DND-41 (cell line): ENCODE measurements at regions not wholly inside any gene's neighbourhood (a gene's known extent, or its start where the extent isn't known, plus 50 kb on each side); places are given as distances from the start of the nearest gene placed in this dataset.

Source experiments
- ATAC-seq: fragments of 200-7000 bp; cut with Tn5 transposase; 3 replicates; pipeline ENCODE4 v1.9.1; 2021; ENCODE audit warnings: low read depth; ENCODE audit not compliant: insufficient read depth
- DNase-seq: peaks from one replicate; pipeline ENCODE4 v3.0.0-alpha.2; 2020
- H2AFZ ChIP-seq: 2 replicates; pipeline ENCODE4 v1.6.0; 2012; ENCODE audit warnings: low read depth, low read length
- H3K27ac ChIP-seq: 2 replicates; pipeline ENCODE4 v1.5.1; 2012; ENCODE audit warnings: low read length, inconsistent platforms
- H3K27me3 ChIP-seq: fragments of 200-600 bp; sonication (generic); 2 replicates; pipeline ENCODE4 v1.6.0; 2012; ENCODE audit warnings: low read length, mild to moderate bottlenecking, inconsistent platforms; ENCODE audit not compliant: insufficient read depth, poor library complexity
- H3K36me3 ChIP-seq: 2 replicates; pipeline ENCODE4 v1.5.1; 2012; ENCODE audit warnings: low read length, inconsistent platforms; ENCODE audit not compliant: insufficient read depth
- H3K4me1 ChIP-seq: 2 replicates; pipeline ENCODE4 v1.5.1; 2012; ENCODE audit warnings: mild to moderate bottlenecking, low read length; ENCODE audit not compliant: insufficient read depth
- H3K4me2 ChIP-seq: 2 replicates; pipeline ENCODE4 v1.6.0; 2012; ENCODE audit warnings: mild to moderate bottlenecking, moderate library complexity, low read length, inconsistent platforms; ENCODE audit not compliant: insufficient read depth
- H3K4me3 ChIP-seq, 2 experiments: fragments of 200-600 bp in 1 of 2; shearing (Covaris generic) in 1 of 2; 2 replicates each; pipeline ENCODE4 v1.5.1; 2012 to 2016; ENCODE audit warnings: inconsistent platforms in 2 of 2, low read length in 2 of 2, mild to moderate bottlenecking in 2 of 2, low read depth in 1 of 2, moderate library complexity in 1 of 2
- H3K79me2 ChIP-seq: 2 replicates; pipeline ENCODE4 v1.6.0; 2012; ENCODE audit warnings: low read length, inconsistent platforms; ENCODE audit not compliant: insufficient read depth
- H3K9ac ChIP-seq: 2 replicates; pipeline ENCODE4 v1.6.0; 2012; ENCODE audit warnings: low read depth, mild to moderate bottlenecking, inconsistent platforms, low read length, moderate library complexity
- H3K9me3 ChIP-seq: 2 replicates; pipeline ENCODE4 v1.5.1; 2012; ENCODE audit warnings: low read length, moderate library complexity, mild to moderate bottlenecking, inconsistent platforms; ENCODE audit not compliant: insufficient read depth, severe bottlenecking
- H4K20me1 ChIP-seq: 2 replicates; pipeline ENCODE4 v1.6.0; 2012; ENCODE audit warnings: low read length; ENCODE audit not compliant: insufficient read depth
- EZH2 ChIP-seq: IDR thresholded peaks from 3 replicates; pipeline ENCODE4 v1.6.1; 2012; ENCODE audit warnings: borderline replicate concordance, low read depth, mild to moderate bottlenecking, moderate library complexity, low read length, inconsistent platforms; ENCODE audit not compliant: severe bottlenecking
- TF ChIP-seq, protein P1 (sequence below): IDR thresholded peaks from 2 replicates; pipeline ENCODE4 v1.5.1; 2012; ENCODE audit warnings: borderline replicate concordance, low read length, moderate library complexity, mild to moderate bottlenecking; ENCODE audit not compliant: poor library complexity, severe bottlenecking; ENCODE audit errors: extremely low read depth

DNA sequence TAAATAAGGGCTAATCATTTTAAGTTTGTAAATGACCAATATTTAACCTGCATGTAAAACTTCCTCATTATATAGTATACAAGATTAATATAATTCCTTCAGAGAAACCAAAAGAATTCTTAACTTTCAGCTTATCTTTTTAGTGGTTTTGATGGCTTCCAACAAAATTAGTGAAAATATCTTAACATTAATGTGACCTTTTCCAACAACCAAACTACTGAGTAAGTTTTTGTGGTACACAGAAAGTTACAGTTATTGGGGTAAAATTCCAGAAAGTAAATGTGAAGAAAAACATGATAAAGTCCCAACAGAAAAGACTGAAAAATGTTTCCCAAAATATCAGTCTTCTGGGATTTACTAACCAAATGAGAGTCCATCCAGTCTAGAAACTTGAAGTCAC lies 111.0 kb upstream of the PDE3A start:
- Histone ChIP-seq H3K4me2 (no peak overlapping the region), H3K79me2 (no peaks in the 10 kb centered on the region), H3K4me1 (no peaks in the 10 kb centered on the region), H3K27ac (no peak overlapping the region), H4K20me1 (no peaks in the 10 kb centered on the region), H3K4me3 (no peak overlapping the region), H3K36me3 (no peaks in the 10 kb centered on the region), H3K9ac (no peak overlapping the region), H3K27me3 (no peaks in the 10 kb centered on the region), H3K9me3 (no peaks in the 10 kb centered on the region), H2AFZ (no peak overlapping the region)
- no peak for ATAC-seq
- no peak for TF ChIP-seq EZH2
- TF ChIP-seq, protein P1, sequence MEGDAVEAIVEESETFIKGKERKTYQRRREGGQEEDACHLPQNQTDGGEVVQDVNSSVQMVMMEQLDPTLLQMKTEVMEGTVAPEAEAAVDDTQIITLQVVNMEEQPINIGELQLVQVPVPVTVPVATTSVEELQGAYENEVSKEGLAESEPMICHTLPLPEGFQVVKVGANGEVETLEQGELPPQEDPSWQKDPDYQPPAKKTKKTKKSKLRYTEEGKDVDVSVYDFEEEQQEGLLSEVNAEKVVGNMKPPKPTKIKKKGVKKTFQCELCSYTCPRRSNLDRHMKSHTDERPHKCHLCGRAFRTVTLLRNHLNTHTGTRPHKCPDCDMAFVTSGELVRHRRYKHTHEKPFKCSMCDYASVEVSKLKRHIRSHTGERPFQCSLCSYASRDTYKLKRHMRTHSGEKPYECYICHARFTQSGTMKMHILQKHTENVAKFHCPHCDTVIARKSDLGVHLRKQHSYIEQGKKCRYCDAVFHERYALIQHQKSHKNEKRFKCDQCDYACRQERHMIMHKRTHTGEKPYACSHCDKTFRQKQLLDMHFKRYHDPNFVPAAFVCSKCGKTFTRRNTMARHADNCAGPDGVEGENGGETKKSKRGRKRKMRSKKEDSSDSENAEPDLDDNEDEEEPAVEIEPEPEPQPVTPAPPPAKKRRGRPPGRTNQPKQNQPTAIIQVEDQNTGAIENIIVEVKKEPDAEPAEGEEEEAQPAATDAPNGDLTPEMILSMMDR: no peak
- no peak for DNase-seq

DNA sequence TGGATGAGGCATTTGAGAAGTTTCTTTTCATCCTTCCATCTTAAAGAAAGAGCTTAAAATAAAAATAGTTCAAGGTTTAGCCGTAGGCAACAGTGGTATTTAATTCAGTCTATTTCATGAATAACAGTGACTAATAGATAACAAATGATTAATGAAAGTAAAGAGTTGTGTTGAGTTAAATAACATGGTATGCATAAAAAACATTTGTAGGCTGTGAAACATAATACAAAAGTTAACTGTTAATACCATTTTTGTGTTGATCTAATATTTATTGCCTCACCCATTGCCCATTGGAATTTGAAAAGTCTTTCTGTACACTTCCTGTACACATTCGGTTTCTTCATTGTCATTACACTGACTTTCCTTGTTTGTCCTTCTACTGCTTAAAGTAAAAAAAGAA lies 108.6 kb upstream of the PDE3A start:
- no peaks in the 10 kb centered on the region for H4K20me1 ChIP-seq
- H3K9ac ChIP-seq: no peak overlapping the region
- no peaks in the 10 kb centered on the region for H3K27me3 ChIP-seq
- ATAC-seq: no peak
- no peak overlapping the region for H2AFZ ChIP-seq
- no peak overlapping the region for H3K4me3 ChIP-seq
- H3K4me1 ChIP-seq: no peaks in the 10 kb centered on the region
- no peak overlapping the region for H3K27ac ChIP-seq
- no peak for DNase-seq
- no peak overlapping the region for H3K4me2 ChIP-seq
- H3K9me3 ChIP-seq: no peaks in the 10 kb centered on the region
- no peaks in the 10 kb centered on the region for H3K79me2 ChIP-seq
- TF ChIP-seq EZH2: no peak
- no peaks in the 10 kb centered on the region for H3K36me3 ChIP-seq

DNA sequence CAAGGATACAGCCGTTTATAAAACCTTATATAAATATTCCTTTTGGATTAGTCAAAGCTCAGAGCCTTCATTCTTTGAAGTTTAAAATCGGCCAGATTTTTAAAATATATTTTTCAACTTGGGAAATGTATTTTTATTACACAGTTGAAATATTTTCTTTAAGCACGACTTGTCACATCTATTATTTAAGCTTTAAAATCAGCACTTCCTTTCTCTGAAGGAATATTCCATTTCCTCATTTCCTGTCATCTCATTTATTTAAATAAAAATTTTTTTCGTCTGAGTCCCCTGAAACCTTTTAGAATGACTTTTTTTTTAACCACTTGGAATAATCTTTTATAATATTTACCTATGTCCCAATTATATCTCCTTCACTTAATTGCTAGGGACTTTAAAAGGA lies 107.5 kb upstream of the PDE3A start:
- no peak overlapping the region for H3K27ac ChIP-seq
- no peak overlapping the region for H3K4me2 ChIP-seq
- H3K9ac ChIP-seq: no peak overlapping the region
- no peaks in the 10 kb centered on the region for H3K36me3 ChIP-seq
- no peaks in the 10 kb centered on the region for H3K4me1 ChIP-seq
- H3K4me3 ChIP-seq: no peak overlapping the region
- no peaks in the 10 kb centered on the region for H3K79me2 ChIP-seq
- DNase-seq (no peak), ATAC-seq (no peak)
- H2AFZ ChIP-seq: no peak overlapping the region
- H4K20me1 ChIP-seq: no peaks in the 10 kb centered on the region
- no peak for TF ChIP-seq EZH2
- TF ChIP-seq, protein P1: no peak
- no peaks in the 10 kb centered on the region for H3K27me3 ChIP-seq
- no peaks in the 10 kb centered on the region for H3K9me3 ChIP-seq

DNA sequence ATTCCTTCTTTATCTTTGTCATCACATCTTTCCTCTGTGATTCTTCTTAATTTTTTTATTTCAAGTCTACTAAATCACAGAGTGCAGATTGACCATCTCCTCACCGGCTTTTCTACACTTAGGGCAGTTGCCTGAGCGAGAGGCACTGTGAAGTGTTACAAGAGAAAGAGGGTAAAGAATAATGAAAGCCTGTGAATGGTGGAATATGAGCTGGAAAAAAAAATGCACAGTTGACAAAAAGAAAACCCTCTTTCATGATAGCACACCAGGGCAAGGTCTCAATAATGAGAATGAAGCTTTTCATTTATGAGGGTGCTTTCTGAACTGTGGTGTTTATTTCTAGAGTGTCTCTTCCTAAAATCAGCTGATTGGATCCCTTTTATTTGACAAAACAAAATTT lies 106.2 kb upstream of the PDE3A start:
- Histone ChIP-seq H3K9ac (no peak overlapping the region), H3K79me2 (no peaks in the 10 kb centered on the region), H3K4me2 (no peak overlapping the region), H3K4me1 (no peaks in the 10 kb centered on the region), H3K27ac (no peak overlapping the region), H3K27me3 (no peaks in the 10 kb centered on the region), H3K9me3 (no peaks in the 10 kb centered on the region), H3K36me3 (no peaks in the 10 kb centered on the region), H3K4me3 (no peak overlapping the region), H4K20me1 (no peaks in the 10 kb centered on the region), H2AFZ (no peak overlapping the region)
- DNase-seq: no peak
- TF ChIP-seq EZH2: no peak
- TF ChIP-seq, protein P1: no peak
- ATAC-seq: no peak
